ENCODE measurements at regions not wholly inside any gene's neighbourhood (a gene's known extent, or its start where the extent isn't known, plus 50 kb on each side); places are given as distances from the start of the nearest gene placed in this dataset.

DNA sequence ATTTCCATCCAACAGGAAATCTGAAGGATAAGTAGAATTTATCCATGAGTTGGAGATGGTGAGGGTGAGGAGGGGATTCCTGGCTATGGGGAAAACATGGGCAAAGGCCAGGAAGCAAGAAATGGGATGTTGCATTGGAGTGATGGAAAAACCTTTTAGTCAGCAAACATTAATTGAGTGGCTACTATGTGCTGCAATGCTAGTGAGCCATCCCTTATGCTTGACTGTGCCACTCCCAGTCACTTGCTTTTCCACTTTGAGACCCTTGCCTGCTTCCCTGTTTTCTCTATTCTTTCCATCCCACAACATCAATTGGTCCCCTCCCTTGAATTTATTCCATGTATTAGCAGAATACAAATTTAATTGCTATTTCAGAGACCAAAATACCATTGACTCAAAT lies 252.7 kb upstream of the HABP2 start:
- TF ChIP-seq EZH2 (IDR thresholded peaks at IDR 0.05; ENCODE audit: borderline replicate concordance, low read depth, low read length, poor library complexity, severe bottlenecking) (no peak), CTCF (conservative IDR thresholded peaks at IDR 0.05; ENCODE audit: low read depth, low read length) (no peak)
